ENCODE measurements at regions not wholly inside any gene's neighbourhood (a gene's known extent, or its start where the extent isn't known, plus 50 kb on each side); places are given as distances from the start of the nearest gene placed in this dataset.

DNA sequence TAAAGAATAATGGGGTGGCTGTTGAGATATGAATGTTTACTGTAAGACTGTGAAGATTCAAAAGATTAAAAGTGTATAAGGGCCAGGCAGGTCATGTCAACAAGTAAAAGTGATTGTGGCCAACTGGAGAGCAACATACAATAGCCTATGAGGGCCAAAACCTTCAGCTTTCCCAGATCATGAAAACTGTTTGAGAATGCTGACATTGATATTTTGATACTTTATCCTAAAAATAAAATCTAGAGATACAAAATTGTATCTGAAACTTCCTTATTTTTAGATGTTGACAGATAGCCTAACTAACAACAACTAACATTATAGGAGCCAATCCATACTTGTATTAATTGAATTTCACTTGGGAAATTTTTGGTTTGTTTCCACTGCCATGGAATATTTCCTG is 70.3 kb upstream of the PAK5 start:
- TF ChIP-seq POLR2A (IDR thresholded peaks at IDR 0.05; ENCODE audit: low read depth, low read length) (no peak), POLR2AphosphoS5 (IDR thresholded peaks at IDR 0.05; ENCODE audit: low read depth, low read length) (no peak)
